DMS53 treated with DMSO at 0.1 percent for 48 hours (cell line): ENCODE measurements at regions not wholly inside any gene's neighbourhood (a gene's known extent, or its start where the extent isn't known, plus 50 kb on each side); places are given as distances from the start of the nearest gene placed in this dataset.

Source experiments
- DNase-seq: peaks from one replicate; lab custom pipeline; 2025; ENCODE audit not compliant: unreplicated experiment; lab: John Stamatoyannopoulos, UW

- no peak for DNase-seq
Measured at GRCh38 chr13:85497652-85498051, 301.6 kb downstream of the SLITRK6 start.

GRCh38 chr13:85492283-85492682 lies 306.9 kb downstream of the SLITRK6 start:
- DNase-seq: no peak

GRCh38 chr13:85486663-85487062 lies 312.6 kb downstream of the SLITRK6 start:
- DNase-seq: no peak

- no peak for DNase-seq
Measured at GRCh38 chr13:85473144-85473543, 326.1 kb downstream of the SLITRK6 start.

DNA sequence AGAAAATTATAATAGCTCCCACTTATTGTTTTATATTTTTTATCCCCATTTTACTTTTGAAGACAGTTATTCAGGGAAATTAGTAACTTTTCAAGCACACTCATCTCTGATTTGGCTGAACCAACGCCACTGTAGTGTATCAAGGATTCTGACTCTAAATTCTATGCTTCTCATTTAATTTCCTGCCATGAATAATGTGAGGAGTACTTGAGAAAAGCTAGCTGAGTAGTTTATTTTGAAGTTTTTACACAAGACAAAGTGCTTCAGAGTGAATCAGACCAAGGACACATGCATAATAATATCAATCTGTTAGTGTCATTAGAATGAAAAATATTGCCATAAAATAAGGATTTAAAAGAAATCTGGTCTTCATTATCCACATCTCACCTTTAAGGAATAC lies 329.9 kb downstream of the SLITRK6 start:
- no peak for DNase-seq

DNA sequence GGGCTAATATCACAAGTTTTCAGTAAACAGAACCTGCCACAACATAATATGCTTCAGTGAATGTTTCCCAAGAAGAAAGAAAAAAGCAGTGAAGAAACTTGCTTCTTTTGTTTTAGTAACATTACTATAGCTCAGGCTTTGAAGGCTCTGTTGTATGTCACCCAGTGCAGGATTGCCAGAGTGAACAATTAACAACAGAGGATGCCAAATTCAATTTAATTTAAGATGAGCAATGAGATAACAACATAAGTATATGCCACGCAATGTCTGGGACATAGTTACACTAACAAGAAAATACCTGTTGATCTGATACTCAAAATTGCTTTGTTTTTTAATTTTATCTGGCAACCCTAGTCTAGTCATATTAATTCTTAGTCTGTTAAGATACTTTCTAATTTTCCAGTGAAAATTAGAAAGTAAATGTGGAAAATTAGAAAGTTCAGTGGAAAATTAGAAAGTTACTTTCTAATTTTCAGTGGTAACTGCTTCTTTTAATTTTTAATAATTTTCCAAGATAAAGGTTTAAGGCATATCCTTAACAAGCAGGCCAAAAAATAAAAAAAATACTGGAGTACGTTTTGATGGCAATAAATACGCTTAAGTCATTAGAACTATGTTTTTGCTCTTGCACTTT lies 336.3 kb downstream of the SLITRK6 start:
- DNase-seq: no peak

- no peak for DNase-seq
Measured at GRCh38 chr13:85461621-85462020, 337.6 kb downstream of the SLITRK6 start.

DNA sequence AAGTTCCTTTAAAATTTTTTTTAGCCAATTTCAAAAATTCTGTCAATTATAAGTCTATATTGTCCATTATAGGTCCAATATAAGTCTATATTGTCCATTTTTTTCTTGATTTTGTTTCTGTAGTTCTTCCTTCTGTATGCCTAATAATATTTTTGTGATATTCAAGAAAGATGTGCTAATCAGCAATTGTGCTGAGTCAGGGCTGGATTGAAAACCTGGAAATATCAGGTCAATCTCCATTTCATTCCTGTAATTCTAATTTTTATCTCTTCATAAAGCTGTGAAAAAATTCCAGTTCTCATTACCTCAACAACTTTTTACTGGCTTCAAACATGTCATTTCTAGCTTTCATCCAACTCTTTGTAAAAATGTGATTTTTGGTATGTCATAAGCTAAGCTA lies 353.7 kb downstream of the SLITRK6 start:
- no peak for DNase-seq

DNA sequence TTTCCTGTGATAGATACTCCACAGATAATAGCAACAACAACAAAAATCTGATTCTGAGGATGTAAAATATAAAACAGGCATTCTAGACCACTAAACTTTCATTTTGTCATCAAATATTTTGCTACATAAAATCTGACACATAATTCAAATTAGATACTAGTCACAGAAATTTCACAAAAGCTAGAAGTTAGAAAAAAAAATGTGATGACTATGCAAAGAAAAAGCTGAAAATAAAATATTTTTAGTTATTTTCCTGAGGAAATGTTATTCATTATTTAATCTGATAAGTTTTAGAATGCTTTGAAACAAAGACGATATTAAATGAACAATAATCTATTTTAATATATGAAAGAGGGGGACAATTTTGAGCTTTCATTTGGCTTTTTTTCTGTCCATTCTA lies 357.2 kb downstream of the SLITRK6 start:
- DNase-seq: no peak

DNA sequence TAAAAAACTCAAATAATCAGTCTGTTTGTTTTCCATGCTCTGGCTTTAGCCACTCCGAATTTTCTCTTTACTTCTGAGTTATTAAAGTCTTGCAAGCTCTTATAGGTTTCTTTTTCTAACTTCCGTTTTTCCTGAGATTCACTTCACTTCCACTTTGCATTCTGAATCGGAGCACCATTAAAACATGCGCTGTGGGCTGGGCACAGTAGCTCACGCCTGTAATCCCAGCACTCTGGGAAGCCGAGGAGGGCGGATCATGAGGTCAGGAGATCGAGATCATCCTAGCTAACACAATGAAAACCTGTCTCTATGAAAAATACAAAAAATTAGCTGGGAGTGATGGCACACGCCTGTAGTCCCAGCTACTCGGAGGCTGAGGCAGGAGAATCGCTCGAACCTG lies 357.9 kb downstream of the SLITRK6 start:
- no peak for DNase-seq

DNA sequence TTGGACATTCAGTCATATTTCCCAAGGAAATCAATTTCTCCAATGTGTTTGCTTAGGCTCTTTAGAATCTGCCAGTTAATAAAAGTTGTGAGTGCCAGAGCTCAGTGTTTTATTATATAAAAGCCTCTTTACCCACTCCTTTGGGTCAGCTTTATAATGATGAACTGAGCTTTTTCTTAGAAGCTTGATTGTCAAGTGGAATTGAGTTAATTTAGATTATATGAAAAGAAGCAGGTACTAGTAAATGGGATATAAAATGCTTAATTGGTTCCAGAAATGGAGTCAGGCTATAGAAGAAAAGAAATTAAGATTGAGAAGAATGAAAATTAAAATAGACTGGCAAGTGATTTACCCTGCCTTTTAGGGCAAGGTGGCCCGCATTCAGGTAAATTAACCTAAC lies 363.2 kb downstream of the SLITRK6 start:
- DNase-seq: no peak

DNA sequence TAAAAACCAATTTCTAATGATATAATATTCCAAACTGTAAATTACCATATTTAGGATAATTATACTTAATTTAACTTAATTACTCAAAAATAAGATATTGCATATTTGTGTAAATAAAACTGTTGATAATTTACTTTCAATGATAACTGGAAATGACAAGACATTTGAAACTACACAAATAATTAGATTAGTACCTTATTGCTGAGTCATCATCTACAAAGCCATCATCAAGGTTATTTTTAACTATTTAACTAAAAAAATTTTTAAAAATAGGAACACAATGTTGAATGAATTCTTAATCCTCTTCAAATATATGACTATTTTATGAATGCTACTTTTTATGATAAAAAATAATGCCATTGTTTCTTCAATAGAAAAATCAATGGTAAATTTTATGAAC lies 364.3 kb downstream of the SLITRK6 start:
- DNase-seq: no peak

GRCh38 chr13:85432881-85433280 lies 366.3 kb downstream of the SLITRK6 start:
- DNase-seq: no peak

DNA sequence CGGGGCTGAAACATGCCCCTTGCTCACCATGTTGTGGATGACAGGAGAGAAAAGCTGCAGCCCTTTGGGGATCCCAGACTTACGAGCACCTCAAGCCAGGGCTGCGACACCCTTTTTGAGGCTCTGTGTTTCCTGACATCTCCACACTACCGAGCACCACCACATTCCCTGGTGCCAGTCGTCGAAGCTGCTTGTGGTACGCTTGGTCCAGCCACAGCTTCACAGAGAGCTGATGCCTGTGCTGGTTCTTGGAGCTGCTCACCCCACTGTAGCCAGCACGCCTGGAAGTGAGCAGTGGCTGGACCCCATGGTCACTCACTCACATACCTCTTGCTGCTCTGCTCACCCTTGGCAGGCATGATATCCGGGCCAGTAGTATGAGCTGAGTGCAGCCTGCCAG lies 367.5 kb downstream of the SLITRK6 start:
- no peak for DNase-seq

DNA sequence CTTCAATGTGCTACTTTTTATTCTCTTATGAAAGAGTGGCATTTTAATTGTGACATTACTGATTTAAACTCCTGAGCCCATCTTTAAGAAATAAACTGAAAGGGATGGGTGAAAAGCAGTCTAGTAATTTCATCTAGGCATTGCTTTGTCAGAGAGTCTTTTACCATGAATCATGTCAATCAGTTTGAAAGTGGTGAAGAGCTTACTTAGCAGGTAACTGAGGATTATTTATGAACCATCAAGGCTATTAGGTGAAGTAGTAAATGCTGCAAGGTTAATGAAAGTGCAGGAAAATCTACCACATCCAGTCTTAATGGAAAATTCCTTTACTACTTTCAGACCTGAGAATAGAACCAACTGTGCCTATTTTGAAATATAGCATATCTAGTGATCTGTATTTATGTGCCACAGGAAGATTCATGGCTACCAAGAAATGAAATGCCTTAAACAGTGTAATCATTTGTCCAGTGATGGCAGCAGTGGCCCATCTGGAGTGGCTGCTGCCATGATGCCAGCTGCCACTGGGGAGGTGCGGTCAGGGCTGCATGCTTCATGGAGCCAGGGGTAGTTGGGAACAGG lies 368.9 kb downstream of the SLITRK6 start:
- DNase-seq: no peak

GRCh38 chr13:85427416-85427815 lies 371.8 kb downstream of the SLITRK6 start:
- DNase-seq: no peak

GRCh38 chr13:85420136-85420535 lies 379.1 kb downstream of the SLITRK6 start:
- no peak for DNase-seq

- DNase-seq: no peak
Measured at GRCh38 chr13:85419611-85420010, 379.6 kb downstream of the SLITRK6 start.

GRCh38 chr13:85417807-85418206 lies 381.4 kb downstream of the SLITRK6 start:
- no peak for DNase-seq

DNA sequence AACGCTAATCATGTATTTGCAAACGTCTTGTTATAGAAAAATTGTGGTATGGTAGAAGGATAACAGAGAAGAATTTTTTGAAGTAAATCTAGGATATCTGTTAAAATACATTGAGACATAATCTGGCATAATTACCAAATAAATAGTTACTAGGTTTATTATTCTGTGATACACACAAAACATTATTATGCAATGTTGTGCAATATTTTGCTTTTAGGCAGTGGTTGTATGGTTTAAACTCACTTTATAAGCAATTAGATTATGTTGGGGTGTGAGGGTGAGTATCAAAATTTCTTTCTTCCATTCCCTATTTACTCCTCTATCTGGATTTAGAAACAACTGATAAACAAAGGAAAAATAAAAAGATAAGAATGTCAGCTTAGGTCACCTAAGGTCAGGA lies 385.6 kb downstream of the SLITRK6 start:
- DNase-seq: no peak

DNA sequence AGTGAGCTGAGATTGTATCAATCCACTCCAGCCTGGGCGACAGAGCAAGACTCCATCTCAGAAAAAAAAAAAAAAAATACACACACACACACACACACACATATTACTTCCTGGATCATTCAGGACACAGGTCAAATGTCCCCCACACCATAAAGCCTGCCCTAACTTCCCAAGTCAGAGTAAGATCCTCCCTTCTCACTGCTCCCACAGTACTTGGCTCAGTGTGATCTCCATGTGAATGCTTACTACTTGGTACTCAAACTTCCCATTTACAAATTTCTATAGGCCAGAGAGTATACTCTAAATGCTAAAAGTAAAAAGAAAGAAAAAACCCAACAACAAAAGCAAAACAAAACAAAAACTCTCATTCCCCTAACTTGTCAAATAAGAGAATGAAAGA lies 386.8 kb downstream of the SLITRK6 start:
- DNase-seq: no peak

DNA sequence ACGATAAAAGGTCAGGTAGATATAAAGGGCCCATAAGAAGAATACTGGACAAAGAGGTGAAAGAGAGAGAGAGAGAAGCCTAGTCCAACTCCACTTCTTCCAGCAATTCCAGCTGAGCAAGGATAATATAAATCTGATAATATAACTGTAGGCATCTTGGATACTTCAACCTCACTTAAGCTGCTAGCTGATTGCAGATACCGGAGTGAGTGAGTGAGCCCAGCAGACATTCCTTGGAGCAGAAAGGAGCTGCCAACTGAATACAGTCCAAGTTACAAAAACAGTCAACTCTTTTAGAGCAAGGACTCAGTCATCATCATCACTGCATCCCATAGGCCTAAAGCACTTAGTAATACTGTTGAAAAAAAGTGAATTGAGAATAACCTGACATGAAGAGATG lies 387.6 kb downstream of the SLITRK6 start:
- DNase-seq: no peak

DNA sequence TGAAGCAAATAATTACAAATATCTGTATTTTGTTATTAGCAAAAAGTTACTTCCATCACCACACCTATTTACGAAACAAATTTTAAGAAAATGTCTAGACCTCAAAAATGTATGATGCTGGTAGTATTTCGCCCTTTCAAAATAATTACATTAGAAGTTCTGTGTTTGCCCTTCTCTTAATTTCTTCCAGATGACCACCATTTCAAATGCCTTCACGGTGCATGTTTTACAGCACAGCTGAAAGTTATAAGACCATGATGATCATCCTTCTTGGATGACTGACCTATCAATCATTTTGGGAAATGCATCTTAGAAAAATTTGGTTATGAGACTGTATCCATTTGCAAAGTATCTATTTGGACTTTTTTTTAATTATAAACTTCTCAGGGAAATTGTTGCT lies 390.8 kb downstream of the SLITRK6 start:
- no peak for DNase-seq
